Stimulated activated CD4-positive, alpha-beta T cell treated with anti-CD3 and anti-CD28 coated beads, TNF-alpha, amount 100 ng/mL, for 4 hours (primary cell): ENCODE measurements at regions not wholly inside any gene's neighbourhood (a gene's known extent, or its start where the extent isn't known, plus 50 kb on each side); places are given as distances from the start of the nearest gene placed in this dataset.

ENCODE experiments used
- DNase-seq, 3 experiments: peaks; one replicate each; pipeline ENCODE4 v3.0.0-alpha.2; 2020; ENCODE audit warnings: low read depth in 3 of 3

GRCh38 chr2:19784456-19784855, 117.3 kb downstream of the TTC32 start:
- DNase-seq = no peak

GRCh38 chr2:19783935-19784334, 117.8 kb downstream of the TTC32 start:
- no peak for DNase-seq

- no peak for DNase-seq
Measured at GRCh38 chr2:19776941-19777514, 124.8 kb downstream of the TTC32 start.

- no peak for DNase-seq
Measured at GRCh38 chr2:19775838-19776237, 125.9 kb downstream of the TTC32 start.

DNA sequence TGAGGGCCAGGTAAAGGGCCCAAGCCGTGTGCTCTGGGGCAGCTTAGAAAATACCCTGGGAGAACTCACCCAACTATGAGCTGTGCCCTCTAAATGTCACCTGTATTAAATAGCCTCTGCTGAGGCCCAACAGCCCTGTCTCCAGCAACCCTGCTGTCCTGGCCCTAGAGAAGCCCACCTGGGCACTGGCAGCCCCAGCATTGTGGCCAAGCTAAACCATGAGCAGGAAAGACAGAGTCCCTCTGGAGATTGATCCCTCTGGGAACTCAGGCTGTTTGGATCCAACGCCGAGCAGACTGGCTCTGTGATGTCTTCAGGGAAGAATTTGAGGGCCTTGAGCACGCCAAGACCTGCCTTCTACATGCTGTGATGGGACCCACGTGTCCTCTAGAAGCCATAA, 126.5 kb downstream of the TTC32 start:
- no peak for DNase-seq

- no peak for DNase-seq
Measured at GRCh38 chr2:19774805-19775176, 127.0 kb downstream of the TTC32 start.

- DNase-seq = no peak
Measured at GRCh38 chr2:19772981-19773380, 128.8 kb downstream of the TTC32 start.

DNA sequence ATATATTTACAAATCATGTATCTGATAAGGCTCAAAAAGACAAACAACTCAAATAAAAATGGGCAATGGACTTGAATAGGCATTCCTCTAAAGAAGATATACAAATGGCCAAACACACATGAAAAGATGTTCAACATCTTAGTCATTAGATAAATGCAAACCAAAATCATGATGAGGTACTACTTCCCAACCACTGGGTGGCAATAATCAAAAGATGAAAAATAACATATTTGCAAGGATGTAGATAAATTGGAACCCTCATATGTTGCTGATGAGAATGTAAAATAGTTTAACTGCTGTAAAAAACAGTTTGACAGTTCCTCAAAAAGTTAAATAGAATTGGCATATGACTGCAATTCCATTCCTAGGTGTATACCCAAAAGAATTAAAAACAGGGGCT, 132.3 kb downstream of the TTC32 start:
- no peak for DNase-seq

GRCh38 chr2:19767899-19768298, 133.9 kb downstream of the TTC32 start:
- DNase-seq = no peak

DNA sequence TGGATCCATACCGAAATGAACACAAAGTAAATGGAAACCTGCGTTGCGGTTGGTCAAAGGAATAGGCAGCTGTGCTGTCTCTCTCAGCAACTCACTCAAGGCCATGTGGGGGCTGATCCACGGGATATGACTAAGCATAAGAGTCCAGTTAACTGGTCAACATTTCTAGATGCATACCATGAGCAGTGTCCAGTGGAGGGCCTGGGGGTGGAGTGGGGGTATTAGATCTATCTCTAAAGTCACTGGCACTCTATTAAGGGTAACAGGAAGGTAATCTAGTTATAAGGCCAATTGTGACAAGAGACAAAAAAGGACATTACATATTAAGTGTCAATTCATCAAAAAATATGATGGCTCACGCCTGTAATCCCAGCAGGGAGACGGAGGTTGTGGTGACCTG, 136.8 kb downstream of the TTC32 start:
- DNase-seq = no peak

DNA sequence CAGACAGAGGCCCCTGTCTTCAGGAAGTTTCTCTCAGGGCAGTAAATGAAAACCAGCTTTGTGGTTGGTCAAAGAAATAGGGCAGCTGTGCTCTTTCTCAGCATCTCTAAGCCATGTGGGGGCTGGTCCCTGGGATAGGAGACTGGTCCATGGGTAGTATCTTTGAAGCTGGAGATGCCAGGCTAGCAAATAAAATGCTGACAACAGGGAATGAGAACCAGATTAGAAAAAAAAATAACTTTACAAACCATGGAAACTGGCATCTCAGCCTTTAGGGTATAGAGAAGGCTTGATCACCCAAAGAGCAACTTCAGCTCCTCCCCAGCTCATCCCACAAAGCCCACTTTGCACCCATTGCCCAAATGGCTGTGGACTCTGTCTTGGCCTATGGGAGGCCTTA, 138.1 kb downstream of the TTC32 start:
- no peak for DNase-seq

DNA sequence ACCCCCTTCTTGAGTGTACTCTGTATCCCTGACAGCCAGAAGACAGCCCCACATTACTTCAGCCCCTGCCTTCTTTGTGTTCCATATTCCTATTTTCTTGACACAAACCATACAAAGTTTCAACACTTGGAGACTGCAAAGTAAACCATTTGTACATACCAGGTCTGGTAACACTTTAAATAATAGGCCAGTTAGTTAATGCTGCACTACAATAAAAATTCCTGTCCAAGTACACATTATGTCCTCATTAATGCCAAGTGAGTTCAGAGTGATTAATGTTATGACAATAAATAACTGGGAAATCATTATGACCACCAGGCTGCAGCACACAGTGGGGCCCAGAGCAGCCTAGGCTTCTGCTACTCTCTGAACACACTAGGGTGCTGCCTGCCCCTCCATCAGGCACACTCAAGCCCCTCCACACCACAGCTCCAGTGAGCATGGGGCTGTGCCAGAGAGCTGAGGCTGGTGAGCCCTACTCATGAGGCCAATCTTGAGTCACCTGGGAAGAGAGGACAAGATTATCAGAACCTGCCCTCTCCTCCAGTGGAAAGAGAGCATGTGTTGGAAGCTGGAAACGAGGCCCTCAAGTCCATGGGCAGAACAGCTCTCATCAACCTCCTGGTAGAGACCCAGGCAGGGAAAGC, 138.7 kb downstream of the TTC32 start:
- no peak for DNase-seq

- DNase-seq = no peak
Measured at GRCh38 chr2:19762142-19762541, 139.6 kb downstream of the TTC32 start.

- DNase-seq = no peak
Measured at GRCh38 chr2:19759880-19760279, 141.9 kb downstream of the TTC32 start.

- DNase-seq = no peak
Measured at GRCh38 chr2:19758658-19759057, 143.1 kb downstream of the TTC32 start.

GRCh38 chr2:19757586-19757985, 144.2 kb downstream of the TTC32 start:
- DNase-seq = no peak

DNA sequence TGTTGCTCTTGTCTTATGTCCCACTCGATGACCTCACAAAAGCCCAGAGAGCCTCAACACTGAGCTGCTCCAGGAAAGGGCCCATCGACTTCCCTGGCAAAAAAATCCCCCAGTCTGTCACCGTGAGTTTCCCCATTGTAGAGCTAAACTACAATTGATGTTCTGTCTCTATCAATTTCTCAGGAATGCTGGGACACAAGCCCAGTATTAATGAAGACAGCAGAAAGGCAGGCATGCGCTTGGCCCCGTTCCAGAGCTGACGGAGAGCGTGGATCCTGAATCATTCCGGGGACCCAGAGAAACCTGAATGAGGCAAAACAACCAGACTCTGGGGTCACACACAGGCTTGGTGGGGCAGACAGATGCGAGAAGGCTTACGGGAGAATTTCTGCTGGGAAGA, 146.9 kb downstream of the TTC32 start:
- DNase-seq = no peak

DNA sequence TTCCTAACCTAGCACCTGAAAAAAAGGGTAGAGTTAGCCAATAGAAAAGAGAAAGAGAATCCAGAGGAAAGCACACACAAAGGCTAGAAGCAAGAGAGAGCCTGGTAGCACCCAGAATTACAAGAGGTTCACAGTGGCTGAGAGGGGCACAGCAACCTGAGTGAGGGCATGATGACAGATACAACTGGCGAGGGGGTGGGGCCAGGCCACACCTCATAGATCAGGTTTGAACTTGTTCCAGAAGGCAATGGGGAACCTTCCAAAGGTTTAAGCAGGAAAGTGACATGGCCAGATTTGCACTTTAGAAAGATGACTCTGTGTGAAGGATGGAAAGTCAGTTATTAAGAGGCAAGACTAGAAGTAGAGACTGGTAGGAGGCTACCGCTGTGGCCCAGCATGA, 148.0 kb downstream of the TTC32 start:
- no peak for DNase-seq

GRCh38 chr2:19753314-19753713, 148.5 kb downstream of the TTC32 start:
- DNase-seq = no peak

- DNase-seq = no peak
Measured at GRCh38 chr2:19752500-19752899, 149.3 kb downstream of the TTC32 start.

DNA sequence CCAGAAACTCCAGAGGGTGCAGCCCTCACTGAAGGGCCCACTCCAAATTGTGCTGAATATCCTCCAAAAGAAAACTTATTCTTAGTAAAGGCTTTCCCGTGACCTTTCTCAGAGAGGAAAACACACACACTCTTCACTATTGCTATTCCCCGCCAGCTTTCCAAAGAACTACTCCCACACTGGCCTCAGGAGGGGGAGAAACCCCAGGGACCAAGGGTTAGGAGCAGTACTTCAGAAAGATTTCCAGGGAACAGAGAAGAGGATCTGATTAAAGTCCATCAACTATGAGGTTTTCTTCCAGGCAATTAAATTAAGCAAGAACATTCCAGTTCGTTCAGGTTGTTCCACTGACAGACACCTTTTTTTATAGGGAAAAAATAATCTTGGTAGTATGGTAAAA, 150.2 kb downstream of the TTC32 start:
- no peak for DNase-seq

DNA sequence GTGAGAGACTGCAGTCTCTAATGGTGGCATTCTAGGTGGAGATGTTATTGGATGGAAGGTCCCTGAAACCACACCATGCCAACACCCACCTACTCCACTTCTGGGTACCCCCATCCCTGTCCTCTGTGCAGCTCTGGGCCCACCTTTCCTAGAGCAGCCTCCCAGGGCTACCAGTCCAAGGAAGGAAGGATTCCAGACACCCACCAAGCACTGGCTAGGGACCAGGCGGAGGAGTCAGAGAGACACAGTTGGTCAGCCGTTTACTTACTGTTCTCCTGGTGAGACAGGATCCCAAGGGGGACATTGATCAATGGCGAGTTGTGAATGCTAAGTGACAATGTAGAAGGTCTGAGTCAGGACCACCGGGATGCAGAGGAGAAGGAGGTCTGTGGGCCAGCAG, 151.6 kb downstream of the TTC32 start:
- DNase-seq = no peak

- DNase-seq = no peak
Measured at GRCh38 chr2:19749507-19749836, 152.3 kb downstream of the TTC32 start.
